Bronchial epithelial cell (primary cell): ENCODE measurements at regions not wholly inside any gene's neighbourhood (a gene's known extent, or its start where the extent isn't known, plus 50 kb on each side); places are given as distances from the start of the nearest gene placed in this dataset.
A peak's percentile ranks its signal among the peaks of the same experiment; 100 is the strongest.
"Not testable (repeated sequence)": the region's sequence is repeated elsewhere in the genome, so short reads cannot be mapped to it uniquely, and the experiment has no call there.

Source experiments
- DNase-seq: peaks from one replicate; pipeline ENCODE4 v3.0.0-alpha.2; 2010; ENCODE audit warnings: low read depth
- FAIRE-seq: peaks from 2 replicates; lab custom pipeline; 2011; peaks lifted over from hg19 to GRCh38; lab: Jason Lieb, UNC
- H3K27me3 ChIP-seq: 2 replicates; pipeline ENCODE4 v1.5.1; 2011; ENCODE audit warnings: low read length; ENCODE audit not compliant: control insufficient read depth, insufficient read depth
- H3K36me3 ChIP-seq: 2 replicates; pipeline ENCODE4 v1.5.1; 2011; ENCODE audit warnings: low read length; ENCODE audit not compliant: control insufficient read depth, insufficient read depth
- H3K4me3 ChIP-seq: 2 replicates; pipeline ENCODE4 v1.5.1; 2011; ENCODE audit warnings: mild to moderate bottlenecking, low read depth, low read length, control low read depth
- CTCF ChIP-seq: IDR thresholded peaks from 2 replicates; pipeline ENCODE4 v1.5.1; 2011; ENCODE audit warnings: mild to moderate bottlenecking, moderate library complexity, low read length, control low read depth, inconsistent platforms; ENCODE audit not compliant: insufficient read depth, severe bottlenecking

- peak; percentile 55 for TF ChIP-seq CTCF
- FAIRE-seq = no peak
Measured at GRCh38 chr10:84008878-84009277, 130.4 kb upstream of the GHITM start.

GRCh38 chr10:84012431-84012830 is 126.9 kb upstream of the GHITM start:
- Histone ChIP-seq H3K36me3 (no peaks in the 10 kb centered on the region), H3K27me3 (no peaks in the 10 kb centered on the region), H3K4me3 (no peak overlapping the region)
- DNase-seq = no peak
- no peak for TF ChIP-seq CTCF
- FAIRE-seq = no peak

More at GRCh38 chr10:84008878-84009277, 130.4 kb upstream of the GHITM start:
- Histone ChIP-seq H3K4me3 (no peak overlapping the region), H3K36me3 (no peaks in the 10 kb centered on the region), H3K27me3 (no peaks in the 10 kb centered on the region)
- no peak for DNase-seq

GRCh38 chr10:84012831-84013458 is 126.4 kb upstream of the GHITM start:
- no peak for TF ChIP-seq CTCF
- Histone ChIP-seq H3K4me3 (no peak overlapping the region), H3K36me3 (no peaks in the 10 kb centered on the region), H3K27me3 (no peaks in the 10 kb centered on the region)
- FAIRE-seq = no peak
- DNase-seq = no peak

GRCh38 chr10:84015877-84016595 is 123.3 kb upstream of the GHITM start:
- no peak for TF ChIP-seq CTCF
- DNase-seq = no peak
- Histone ChIP-seq H3K27me3 (no peaks in the 10 kb centered on the region), H3K4me3 (no peak overlapping the region), H3K36me3 (no peaks in the 10 kb centered on the region)
- FAIRE-seq = no peak

- no peak for TF ChIP-seq CTCF
- no peak overlapping the region for H3K4me3 ChIP-seq
Measured at GRCh38 chr10:84018826-84019225, 120.5 kb upstream of the GHITM start.

GRCh38 chr10:84019854-84020458 is 119.4 kb upstream of the GHITM start:
- H3K27me3 ChIP-seq, FAIRE-seq, H3K4me3 ChIP-seq, H3K36me3 ChIP-seq: not testable (repeated sequence)
- DNase-seq = peak; percentile 8

More at GRCh38 chr10:84018826-84019225, 120.5 kb upstream of the GHITM start:
- Histone ChIP-seq H3K27me3 (no peaks in the 10 kb centered on the region), H3K36me3 (no peaks in the 10 kb centered on the region)
- FAIRE-seq (no peak), DNase-seq (no peak)
